Mesenchymal stem cell (in vitro differentiated cells and primary cell): ENCODE measurements at regions not wholly inside any gene's neighbourhood (a gene's known extent, or its start where the extent isn't known, plus 50 kb on each side); places are given as distances from the start of the nearest gene placed in this dataset.

Experiments used
- DNase-seq: peaks from one replicate; pipeline ENCODE4 v3.0.0-alpha.2; 2013
- H2AFZ ChIP-seq: one replicate; pipeline ENCODE4 v1.6.1; 2013; ENCODE audit warnings: low read depth, mild to moderate bottlenecking, control low read depth, inconsistent platforms, low read length, moderate library complexity
- H2AK5ac ChIP-seq: 2 replicates; pipeline ENCODE4 v1.6.1; 2013; ENCODE audit warnings: low read length, moderate library complexity, mild to moderate bottlenecking, inconsistent platforms; ENCODE audit not compliant: severe bottlenecking
- H2BK120ac ChIP-seq: one replicate; pipeline ENCODE4 v1.6.1; 2013; ENCODE audit warnings: low read depth, mild to moderate bottlenecking, inconsistent platforms, low read length, moderate library complexity
- H2BK12ac ChIP-seq, 2 experiments: one replicate each; pipeline ENCODE4 v1.6.1; 2013; ENCODE audit warnings: inconsistent platforms in 2 of 2, low read length in 2 of 2, mild to moderate bottlenecking in 2 of 2, moderate library complexity in 2 of 2, control low read depth in 1 of 2
- H2BK15ac ChIP-seq: one replicate; pipeline ENCODE4 v1.6.1; 2013; ENCODE audit warnings: mild to moderate bottlenecking, low read depth, inconsistent platforms; ENCODE audit not compliant: poor library complexity, severe bottlenecking
- H2BK5ac ChIP-seq: 2 replicates; pipeline ENCODE4 v1.6.1; 2013; ENCODE audit warnings: low read depth, mild to moderate bottlenecking, low read length, control low read depth, inconsistent platforms; ENCODE audit not compliant: poor library complexity, severe bottlenecking
- H3K14ac ChIP-seq, 2 experiments: one replicate each; pipeline ENCODE4 v1.6.1; 2013; ENCODE audit warnings: inconsistent platforms in 2 of 2, low read length in 2 of 2, control low read depth in 1 of 2, mild to moderate bottlenecking in 1 of 2, moderate library complexity in 1 of 2
- H3K18ac ChIP-seq, 2 experiments: one replicate each; pipeline ENCODE4 v1.6.1; 2013; ENCODE audit warnings: inconsistent platforms in 2 of 2, low read length in 2 of 2, control low read depth in 1 of 2, low read depth in 1 of 2, mild to moderate bottlenecking in 1 of 2
- H3K23ac ChIP-seq, 2 experiments: one replicate each; pipeline ENCODE4 v1.6.1; 2013; ENCODE audit warnings: inconsistent platforms in 2 of 2, low read length in 2 of 2, mild to moderate bottlenecking in 2 of 2, moderate library complexity in 2 of 2, control low read depth in 1 of 2
- H3K27ac ChIP-seq: 2 replicates; pipeline ENCODE4 v1.5.1; 2013; ENCODE audit warnings: mild to moderate bottlenecking, moderate library complexity, low read length, control low read depth, inconsistent platforms; ENCODE audit not compliant: poor library complexity, severe bottlenecking
- H3K27me3 ChIP-seq, 2 experiments: 2 replicates each; pipeline versions ENCODE4 v1.6.1 to v1.7.0; 2013; ENCODE audit warnings: low read length in 2 of 2, mild to moderate bottlenecking in 2 of 2, moderate library complexity in 2 of 2, control low read depth in 1 of 2, inconsistent platforms in 1 of 2; ENCODE audit not compliant: control insufficient read depth in 1 of 2, insufficient read depth in 1 of 2
- H3K36me3 ChIP-seq, 2 experiments: 2 replicates each; pipeline versions ENCODE4 v1.6.1 to v1.7.0; 2013; ENCODE audit warnings: low read length in 2 of 2, control low read depth in 1 of 2, inconsistent platforms in 1 of 2, low read depth in 1 of 2, mild to moderate bottlenecking in 1 of 2; ENCODE audit not compliant: insufficient read depth in 2 of 2, control insufficient read depth in 1 of 2
- H3K4ac ChIP-seq, 2 experiments: one replicate each; pipeline ENCODE4 v1.6.1; 2013; ENCODE audit warnings: inconsistent platforms in 2 of 2, low read length in 2 of 2, mild to moderate bottlenecking in 2 of 2, moderate library complexity in 2 of 2, control low read depth in 1 of 2, low read depth in 1 of 2
- H3K4me1 ChIP-seq: 2 replicates; pipeline ENCODE4 v1.6.1; 2013; ENCODE audit warnings: low read depth, low read length, control low read depth; ENCODE audit not compliant: control insufficient read depth, insufficient read depth
- H3K4me2 ChIP-seq: 2 replicates; pipeline ENCODE4 v1.6.1; 2013; ENCODE audit warnings: low read length, mild to moderate bottlenecking, inconsistent platforms; ENCODE audit not compliant: poor library complexity, severe bottlenecking
- H3K4me3 ChIP-seq, 2 experiments: 2 replicates each; pipeline versions ENCODE4 v1.5.1 to v1.7.0; 2013; ENCODE audit warnings: low read length in 2 of 2, mild to moderate bottlenecking in 2 of 2, control low read depth in 1 of 2, low read depth in 1 of 2; ENCODE audit not compliant: insufficient read depth in 1 of 2
- H3K79me1 ChIP-seq: replicated peaks from 2 replicates; pipeline ENCODE4 v1.6.1; 2013; ENCODE audit warnings: mild to moderate bottlenecking, control low read depth, low read length, inconsistent platforms; ENCODE audit not compliant: poor library complexity, severe bottlenecking
- H3K9ac ChIP-seq: 2 replicates; pipeline ENCODE4 v1.7.0; 2013; ENCODE audit warnings: mild to moderate bottlenecking, low read length, moderate library complexity
- H3K9me3 ChIP-seq: 2 replicates; pipeline ENCODE4 v1.7.0; 2013; ENCODE audit warnings: mild to moderate bottlenecking, low read length; ENCODE audit not compliant: control insufficient read depth
- H4K8ac ChIP-seq: one replicate; pipeline ENCODE4 v1.6.1; 2013; ENCODE audit warnings: inconsistent platforms, mild to moderate bottlenecking, low read length, moderate library complexity
- H4K91ac ChIP-seq: one replicate; pipeline ENCODE4 v1.6.1; 2013; ENCODE audit warnings: mild to moderate bottlenecking, low read length, inconsistent platforms
- WGBS: methylation state at CpG from one replicate; pipeline ENCODE4 v1.1.7; 2013; ENCODE audit warnings: mixed read lengths; 5-methylcytosine and 5-hydroxymethylcytosine counted together

GRCh38 chr7:33727315-33727714 is 178.0 kb upstream of the BMPER start:
- no peak overlapping the region for H3K27ac ChIP-seq
- no peak for DNase-seq
- no peak overlapping the region for H2BK120ac ChIP-seq
- H3K36me3 ChIP-seq: no peaks in the 10 kb centered on the region
- no peak overlapping the region for H3K4me3 ChIP-seq
- no peak overlapping the region for H2AFZ ChIP-seq
- no peak overlapping the region for H2BK15ac ChIP-seq
- no peaks in the 10 kb centered on the region for H3K9me3 ChIP-seq
- WGBS: 85% methylated on average over 11 of the region's 11 CpGs
- H2AK5ac ChIP-seq: no peak overlapping the region
- H3K14ac ChIP-seq: no peak overlapping the region
- peak overlapping the region; percentile 11 for H3K4me2 ChIP-seq
- no peak overlapping the region for H2BK5ac ChIP-seq
- no peak overlapping the region for H3K23ac ChIP-seq
- no peak overlapping the region for H4K8ac ChIP-seq
- peaks cover 0 to 3% of the 10 kb centered on the region in 2 experiments for H3K27me3 ChIP-seq
- H3K79me1 ChIP-seq: no peaks in the 10 kb centered on the region
- H3K18ac ChIP-seq: no peak overlapping the region
- H4K91ac ChIP-seq: peak overlapping the region; percentile 15
- no peak overlapping the region for H3K9ac ChIP-seq
- H2BK12ac ChIP-seq: peak overlapping the region in 1 of 2 experiments; percentile 37
- no peak overlapping the region for H3K4ac ChIP-seq
- peaks cover 15% of the 10 kb centered on the region for H3K4me1 ChIP-seq

GRCh38 chr7:33728873-33729551 is 176.3 kb upstream of the BMPER start:
- H3K18ac ChIP-seq: no peak overlapping the region
- H2BK5ac ChIP-seq: no peak overlapping the region
- peaks cover 0 to 3% of the 10 kb centered on the region in 2 experiments for H3K27me3 ChIP-seq
- no peak overlapping the region for H3K23ac ChIP-seq
- no peak overlapping the region for H3K4ac ChIP-seq
- H3K14ac ChIP-seq: no peak overlapping the region
- no peak overlapping the region for H4K91ac ChIP-seq
- no peak overlapping the region for H2AK5ac ChIP-seq
- H3K4me1 ChIP-seq: peaks cover 9% of the 10 kb centered on the region
- H2BK120ac ChIP-seq: no peak overlapping the region
- H2BK12ac ChIP-seq: no peak overlapping the region
- peak overlapping the region in 1 of 2 experiments; percentile 20 for H3K4me3 ChIP-seq
- WGBS: 74% methylated on average over 14 of the region's 16 CpGs
- no peak overlapping the region for H3K27ac ChIP-seq
- no peaks in the 10 kb centered on the region for H3K9me3 ChIP-seq
- no peak overlapping the region for H2AFZ ChIP-seq
- no peaks in the 10 kb centered on the region for H3K79me1 ChIP-seq
- H3K9ac ChIP-seq: no peak overlapping the region
- H3K36me3 ChIP-seq: no peaks in the 10 kb centered on the region
- no peak overlapping the region for H2BK15ac ChIP-seq
- no peak overlapping the region for H4K8ac ChIP-seq
- no peak overlapping the region for H3K4me2 ChIP-seq
- DNase-seq: no peak

- H2BK15ac ChIP-seq: no peak overlapping the region
- H3K4me3 ChIP-seq: no peak overlapping the region
- no peaks in the 10 kb centered on the region for H3K27me3 ChIP-seq
- no peaks in the 10 kb centered on the region for H3K9me3 ChIP-seq
- H2BK120ac ChIP-seq: no peak overlapping the region
- H3K27ac ChIP-seq: no peak overlapping the region
- 76% methylated on average over 2 of the region's 3 CpGs for WGBS
- no peak overlapping the region for H2BK5ac ChIP-seq
- H3K18ac ChIP-seq: no peak overlapping the region
- no peak overlapping the region for H3K9ac ChIP-seq
- no peak overlapping the region for H2AK5ac ChIP-seq
- H3K4ac ChIP-seq: no peak overlapping the region
- no peak overlapping the region for H4K8ac ChIP-seq
- H3K14ac ChIP-seq: no peak overlapping the region
- DNase-seq: no peak
- no peak overlapping the region for H2AFZ ChIP-seq
- H3K36me3 ChIP-seq: no peaks in the 10 kb centered on the region
- H4K91ac ChIP-seq: no peak overlapping the region
- no peaks in the 10 kb centered on the region for H3K79me1 ChIP-seq
- H3K4me1 ChIP-seq: peaks cover 9% of the 10 kb centered on the region
- H2BK12ac ChIP-seq: no peak overlapping the region
- no peak overlapping the region for H3K4me2 ChIP-seq
- no peak overlapping the region for H3K23ac ChIP-seq
Observed at GRCh38 chr7:33729726-33730125, 175.6 kb upstream of the BMPER start.

GRCh38 chr7:33730958-33731357 is 174.4 kb upstream of the BMPER start:
- 63% methylated on average over 4 of the region's 4 CpGs for WGBS
- no peak overlapping the region for H3K23ac ChIP-seq
- H3K4me2 ChIP-seq: no peak overlapping the region
- H2AFZ ChIP-seq: no peak overlapping the region
- no peak overlapping the region for H3K9ac ChIP-seq
- H3K27me3 ChIP-seq: no peaks in the 10 kb centered on the region
- H2BK15ac ChIP-seq: peak overlapping the region; percentile 84
- H3K79me1 ChIP-seq: no peaks in the 10 kb centered on the region
- H3K27ac ChIP-seq: no peak overlapping the region
- H3K18ac ChIP-seq: peak overlapping the region in 1 of 2 experiments; percentile 42
- H2BK120ac ChIP-seq: no peak overlapping the region
- H3K9me3 ChIP-seq: no peaks in the 10 kb centered on the region
- no peak overlapping the region for H3K4me3 ChIP-seq
- no peaks in the 10 kb centered on the region for H3K36me3 ChIP-seq
- H3K4me1 ChIP-seq: peaks cover 9% of the 10 kb centered on the region
- H2BK12ac ChIP-seq: no peak overlapping the region
- no peak overlapping the region for H2BK5ac ChIP-seq
- no peak overlapping the region for H4K8ac ChIP-seq
- no peak for DNase-seq
- no peak overlapping the region for H3K14ac ChIP-seq
- no peak overlapping the region for H2AK5ac ChIP-seq
- H4K91ac ChIP-seq: no peak overlapping the region
- no peak overlapping the region for H3K4ac ChIP-seq
